ENCODE measurements at regions not wholly inside any gene's neighbourhood (a gene's known extent, or its start where the extent isn't known, plus 50 kb on each side); places are given as distances from the start of the nearest gene placed in this dataset.
"Not testable (repeated sequence)": the region's sequence is repeated elsewhere in the genome, so short reads cannot be mapped to it uniquely, and the experiment has no call there.

- intact Hi-C loops (cut with micrococcal nuclease), result loop anchor here (10.0 kb wide), 1 partner anchor 126 kb away; no protein-coding TSS in a partner anchor
Observed at GRCh38 chr5:163569284-163569683, 63.9 kb downstream of the MAT2B start.

- intact Hi-C loops (cut with micrococcal nuclease), result no loop called here
Observed at GRCh38 chr5:163571744-163572143, 66.3 kb downstream of the MAT2B start.

DNA sequence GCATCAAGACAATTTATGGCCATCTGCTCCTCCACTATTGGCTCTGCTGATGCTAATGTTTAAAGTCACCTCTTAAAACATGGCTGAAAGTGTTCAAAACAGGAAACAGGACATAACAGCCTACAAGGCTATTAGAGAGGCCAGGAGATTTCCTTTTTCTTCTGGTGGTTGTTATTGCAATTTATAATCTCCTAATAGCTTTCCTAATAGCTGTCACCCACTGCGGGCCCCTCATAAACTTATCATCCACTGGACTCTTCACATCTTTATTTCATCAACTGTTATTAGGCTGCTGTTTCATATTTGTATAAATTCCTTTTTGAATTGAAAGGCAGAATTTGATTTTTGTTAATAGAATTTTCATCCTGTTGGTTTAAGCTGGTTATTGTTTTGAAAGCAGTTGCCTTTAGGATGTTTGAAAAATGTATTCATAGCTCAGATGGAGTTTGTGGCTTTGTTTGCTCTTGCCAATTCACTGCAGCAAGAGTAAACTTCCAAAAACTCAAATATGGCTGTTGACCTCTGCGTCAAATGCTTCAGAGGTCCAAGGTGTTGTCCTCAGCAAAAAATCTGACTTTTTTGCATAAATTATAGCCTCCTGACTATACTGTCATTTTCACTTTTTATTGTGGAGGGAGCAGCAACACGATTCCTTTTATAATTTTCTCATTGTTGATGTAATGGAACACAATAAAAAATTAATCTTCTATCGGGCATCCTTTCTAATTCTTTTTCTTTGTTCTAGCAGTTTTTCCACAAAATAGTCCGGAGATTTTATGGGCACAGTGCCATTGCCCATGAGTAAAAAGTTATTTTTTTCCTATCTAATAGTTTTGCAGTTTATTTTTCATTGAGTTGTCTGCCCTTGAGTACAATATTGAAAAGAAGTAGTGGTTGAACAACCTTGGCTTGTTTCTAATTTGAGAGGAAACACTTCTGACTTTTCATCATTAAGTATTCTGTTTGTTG is 69.3 kb downstream of the MAT2B start:
- intact Hi-C loops (cut with micrococcal nuclease), result no loop called here

GRCh38 chr5:163578652-163579051 is 73.2 kb downstream of the MAT2B start:
- intact Hi-C loops (cut with micrococcal nuclease), result no loop called here

GRCh38 chr5:163579729-163580128 is 74.3 kb downstream of the MAT2B start:
- intact Hi-C loops (cut with micrococcal nuclease), result no loop called here

DNA sequence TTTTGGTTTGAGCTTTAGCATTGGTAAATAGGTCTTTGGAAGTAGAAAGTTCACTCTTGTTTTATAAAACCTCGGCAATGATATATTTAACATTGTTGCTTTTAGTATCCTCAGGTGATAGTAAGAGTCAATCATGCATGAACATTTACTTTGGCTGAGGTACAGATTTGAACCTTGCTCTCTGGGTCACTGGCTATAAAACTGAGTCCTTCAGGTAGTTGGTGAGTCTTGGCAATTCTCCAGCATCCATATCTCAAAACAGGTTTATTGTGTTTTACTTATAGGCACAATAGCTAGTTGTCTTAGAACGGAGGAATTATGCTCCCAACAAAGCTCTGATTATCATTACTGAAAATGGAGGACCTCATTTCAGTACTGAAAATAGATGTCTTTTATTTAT is 75.1 kb downstream of the MAT2B start:
- intact Hi-C loops (cut with micrococcal nuclease), result no loop called here

DNA sequence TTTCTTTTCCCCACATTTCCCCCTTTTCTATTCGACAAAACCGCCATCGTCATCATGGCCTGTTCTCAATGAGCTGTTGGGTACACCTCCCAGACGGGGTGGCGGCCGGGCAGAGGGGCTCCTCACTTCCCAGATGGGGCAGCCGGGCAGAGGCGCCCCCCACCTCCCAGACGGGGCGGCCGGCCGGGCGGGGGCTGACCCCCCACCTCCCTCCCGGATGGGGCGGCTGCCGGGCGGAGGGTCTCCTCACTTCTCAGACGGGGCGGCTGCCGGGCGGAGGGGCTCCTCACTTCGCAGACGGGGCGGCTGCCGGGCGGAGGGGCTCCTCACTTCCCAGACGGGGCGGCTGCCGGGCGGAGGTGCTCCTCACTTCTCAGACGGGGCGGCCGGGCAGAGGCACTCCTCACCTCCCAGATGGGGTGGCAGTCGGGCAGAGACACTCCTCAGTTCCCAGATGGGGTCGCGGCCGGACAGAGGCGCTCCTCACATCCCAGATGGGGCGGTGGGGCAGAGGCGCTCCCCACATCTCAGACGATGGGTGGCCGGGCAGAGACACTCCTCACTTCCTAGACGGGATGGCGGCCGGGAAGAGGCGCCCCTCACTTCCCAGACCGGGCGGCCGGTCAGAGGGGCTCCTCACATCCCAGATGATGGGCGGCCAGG is 78.2 kb downstream of the MAT2B start:
- intact Hi-C loops (cut with micrococcal nuclease), result not testable (repeated sequence)

DNA sequence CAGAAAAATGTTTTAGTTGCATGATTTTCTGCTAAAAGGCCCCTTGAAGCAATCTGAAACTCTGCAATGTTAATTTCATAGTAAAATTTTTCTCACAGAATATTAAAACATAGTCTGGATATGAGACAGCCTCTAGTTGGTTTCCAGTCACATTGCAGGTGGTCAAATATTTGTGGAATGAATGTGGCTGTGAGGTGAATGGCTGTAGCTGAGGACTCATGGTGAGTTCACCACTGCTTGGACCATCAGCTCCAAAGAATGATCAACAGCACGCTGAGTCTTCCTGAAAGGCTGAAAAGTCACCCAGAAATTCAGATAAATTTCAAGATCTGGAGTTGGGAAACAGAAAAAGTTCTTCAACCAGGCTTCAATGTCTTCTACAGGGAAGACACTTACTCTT is 79.8 kb downstream of the MAT2B start:
- intact Hi-C loops (cut with micrococcal nuclease), result no loop called here

DNA sequence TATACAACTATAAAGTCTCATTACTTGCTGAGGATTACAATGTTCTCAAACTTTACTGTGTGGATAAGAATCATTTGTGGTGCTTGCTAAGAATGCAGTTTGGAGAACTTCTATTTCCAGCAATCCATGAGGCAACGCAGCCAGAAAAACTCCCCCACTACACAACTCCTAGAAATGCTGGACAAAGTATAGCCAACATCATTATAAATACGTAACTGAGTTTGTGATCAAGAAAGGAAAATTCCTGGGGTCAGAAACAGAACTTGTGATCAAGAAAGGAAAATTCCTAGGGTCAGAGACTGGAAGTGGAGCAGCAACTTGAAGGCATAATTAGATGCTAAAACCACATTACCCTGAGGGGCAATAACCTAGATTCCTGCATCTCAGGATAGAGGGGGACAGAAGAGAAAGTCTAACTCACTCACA is 81.1 kb downstream of the MAT2B start:
- intact Hi-C loops (cut with micrococcal nuclease), result no loop called here

DNA sequence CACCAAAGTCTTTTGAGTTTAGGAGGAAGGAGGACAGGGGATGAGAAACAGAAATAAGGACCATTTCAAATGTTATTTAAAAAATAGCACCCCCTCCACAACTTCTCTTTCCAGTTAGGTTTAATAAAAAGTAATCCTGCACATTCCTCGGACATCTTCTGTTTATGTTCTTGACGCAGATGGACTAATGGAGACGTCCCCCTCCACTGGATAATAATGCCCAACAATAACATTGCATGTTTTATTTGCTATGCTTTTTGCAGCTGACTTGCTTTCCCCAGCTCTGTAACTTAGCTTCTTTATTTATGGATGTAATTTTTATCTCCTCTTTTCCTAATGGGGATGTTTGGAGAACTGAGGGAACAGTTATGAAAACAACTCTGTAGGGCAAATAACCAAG is 89.5 kb downstream of the MAT2B start:
- intact Hi-C loops (cut with micrococcal nuclease), result no loop called here

DNA sequence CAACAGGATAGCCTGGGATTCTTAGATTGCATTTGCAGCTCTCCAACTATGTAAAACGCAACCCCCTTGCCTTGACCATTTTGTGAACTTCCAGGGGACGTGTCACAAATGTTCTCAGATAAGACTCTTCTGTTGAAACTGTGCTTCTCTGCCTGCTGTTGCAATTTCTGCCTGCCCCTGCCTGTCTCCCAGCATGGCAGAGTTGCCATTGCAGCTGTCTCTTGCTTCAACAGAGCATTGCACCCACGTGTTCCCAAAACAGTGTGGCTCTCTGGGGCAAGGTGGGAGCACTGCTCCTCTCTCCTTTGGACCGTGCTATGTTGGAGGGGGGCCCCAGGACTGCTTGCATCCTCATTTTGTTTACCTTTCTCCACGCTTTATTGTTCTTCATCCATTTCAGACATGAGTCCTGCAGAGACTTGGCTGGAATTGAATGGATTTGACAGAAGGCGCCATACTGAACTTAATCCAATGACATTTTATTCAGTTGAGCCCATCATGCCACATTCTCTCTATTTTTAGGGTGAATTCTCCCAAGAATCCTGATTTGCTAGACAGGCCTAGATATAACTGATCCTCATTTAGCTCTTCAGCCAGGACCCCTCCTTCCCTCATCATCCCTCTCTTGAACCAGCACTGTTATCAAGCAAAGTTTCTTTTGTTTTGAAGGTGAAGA is 90.7 kb downstream of the MAT2B start:
- intact Hi-C loops (cut with micrococcal nuclease), result no loop called here

DNA sequence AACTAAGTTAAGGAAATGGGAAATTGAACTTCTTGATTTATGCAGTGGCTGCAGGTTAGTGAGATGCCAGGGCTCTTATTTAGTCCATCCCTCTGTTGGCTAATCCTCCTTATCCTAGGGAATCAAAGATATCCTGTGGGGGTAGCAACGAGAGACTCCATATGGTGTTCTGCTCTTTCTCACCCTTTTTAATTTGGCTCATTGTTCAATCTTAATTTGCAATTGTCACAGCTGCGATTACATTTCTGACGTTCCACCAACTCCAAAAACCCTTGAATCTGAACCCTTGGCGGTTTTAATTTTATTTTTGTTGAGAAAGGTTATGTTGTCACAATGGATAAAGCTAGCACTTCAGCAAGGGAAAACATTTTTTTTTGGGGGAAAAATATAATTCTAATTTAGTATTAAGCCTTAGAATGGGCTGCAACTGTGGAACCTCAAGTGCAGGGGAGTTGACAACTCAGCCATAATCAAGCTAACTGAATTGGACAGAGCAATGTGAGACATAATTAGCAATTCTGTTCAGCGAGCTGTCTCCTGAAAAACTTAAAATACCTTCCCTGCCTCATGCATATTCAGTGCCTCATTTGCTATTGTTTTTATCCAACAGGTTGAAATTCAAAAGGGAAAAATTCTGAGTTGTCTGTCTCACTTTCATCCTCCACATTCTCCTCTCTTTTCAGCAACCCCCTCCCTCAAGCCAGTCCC is 91.3 kb downstream of the MAT2B start:
- intact Hi-C loops (cut with micrococcal nuclease), result no loop called here

- intact Hi-C loops (cut with micrococcal nuclease), result no loop called here
Observed at GRCh38 chr5:163604013-163604412, 98.6 kb downstream of the MAT2B start.

- intact Hi-C loops (cut with micrococcal nuclease), result no loop called here
Observed at GRCh38 chr5:163607256-163607655, 101.8 kb downstream of the MAT2B start.

DNA sequence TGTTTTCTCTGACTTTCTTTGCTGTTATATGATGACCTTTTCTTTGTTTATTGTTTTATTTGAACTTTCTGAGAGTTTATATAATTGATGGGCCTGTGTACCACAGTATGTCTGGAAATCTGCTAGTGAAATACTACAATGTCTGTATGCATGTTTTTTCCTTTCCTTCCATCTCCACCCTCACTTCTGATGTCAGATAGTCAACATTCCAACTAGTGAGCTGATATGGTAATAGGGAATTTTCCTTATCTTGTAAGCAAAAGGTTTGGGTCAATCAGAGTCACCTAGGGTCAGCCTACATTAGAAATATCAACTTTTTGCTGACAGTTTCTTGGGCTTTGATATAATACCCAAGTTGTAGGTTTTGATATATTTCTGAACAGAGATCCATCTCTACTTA is 103.2 kb downstream of the MAT2B start:
- intact Hi-C loops (cut with micrococcal nuclease), result no loop called here

DNA sequence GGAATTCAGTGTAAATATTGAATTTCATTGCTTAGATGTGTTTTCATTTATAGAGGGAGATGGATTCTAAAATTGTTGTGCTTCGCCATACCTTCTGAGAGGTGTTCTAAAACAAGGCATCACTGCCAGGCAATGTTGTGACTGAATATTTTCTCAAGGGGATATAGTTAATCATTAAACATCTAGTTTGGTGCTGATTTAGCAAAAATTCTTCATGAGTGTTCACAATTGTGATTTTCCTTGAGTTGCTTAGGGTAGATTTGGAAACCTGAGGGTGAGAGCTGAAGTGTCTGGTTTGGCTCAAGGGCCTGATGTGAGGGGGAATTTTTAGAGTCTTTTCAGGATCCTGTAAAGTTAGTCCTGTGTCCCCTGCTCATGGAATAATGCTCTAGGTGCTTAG is 104.5 kb downstream of the MAT2B start:
- intact Hi-C loops (cut with micrococcal nuclease), result no loop called here

GRCh38 chr5:163612358-163613149 is 107.1 kb downstream of the MAT2B start:
- intact Hi-C loops (cut with micrococcal nuclease), result no loop called here

- intact Hi-C loops (cut with micrococcal nuclease), result no loop called here
Observed at GRCh38 chr5:163613150-163613442, 107.7 kb downstream of the MAT2B start.

- intact Hi-C loops (cut with micrococcal nuclease), result no loop called here
Observed at GRCh38 chr5:163614787-163615186, 109.4 kb downstream of the MAT2B start.

DNA sequence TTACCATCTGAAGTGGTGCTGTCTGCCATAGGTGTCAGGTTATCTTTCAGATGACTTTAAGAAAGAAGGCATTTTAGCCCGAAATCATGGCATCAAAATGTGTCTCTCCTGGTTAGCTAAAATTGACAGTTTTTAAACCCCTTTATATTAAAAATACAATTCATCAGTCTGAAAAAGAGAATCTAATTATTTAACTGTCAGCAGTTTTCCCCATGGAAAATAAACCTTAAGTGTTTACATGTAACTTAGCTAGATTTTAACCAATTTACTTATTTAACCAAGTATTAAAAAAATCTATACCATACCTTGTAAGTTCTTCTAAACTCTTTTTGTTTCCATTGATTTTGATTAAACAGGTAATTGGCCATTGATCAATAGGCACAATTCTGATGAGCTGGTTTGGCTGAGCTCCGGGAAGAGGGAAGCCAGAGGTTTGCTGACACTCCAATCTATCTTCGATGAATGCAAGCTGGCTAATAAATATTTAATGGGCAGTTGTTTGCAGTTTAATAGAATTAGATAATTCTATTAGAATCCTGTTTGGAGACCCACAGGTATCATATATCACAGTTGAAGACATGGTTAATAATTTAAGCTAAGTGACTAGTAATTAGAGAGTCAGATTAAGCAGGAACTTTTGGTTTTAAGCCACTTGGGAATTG is 114.0 kb downstream of the MAT2B start:
- intact Hi-C loops (cut with micrococcal nuclease), result no loop called here

All from T-helper 1 cell treated with Interleukin-12 subunit alpha and Interleukin-12 subunit beta and Interleukin-4 antibody, amounts not matched to agents 30 ng/mL and 1 ng/mL, for 36 hours (primary cell).